Muscle layer of colon (tissue), 2 donors: ENCODE measurements at regions not wholly inside any gene's neighbourhood (a gene's known extent, or its start where the extent isn't known, plus 50 kb on each side); places are given as distances from the start of the nearest gene placed in this dataset.

Experiments used
- H3K27ac ChIP-seq: one replicate; pipeline ENCODE4 v1.7.0; 2013; ENCODE audit warnings: low read depth, mild to moderate bottlenecking, low read length, moderate library complexity
- H3K27me3 ChIP-seq, 2 donors: one replicate each; pipeline ENCODE4 v1.7.0; 2013; ENCODE audit warnings: low read length in 2 of 2, mild to moderate bottlenecking in 2 of 2; ENCODE audit not compliant: insufficient read depth in 2 of 2, control insufficient read depth in 1 of 2
- H3K36me3 ChIP-seq: one replicate; pipeline ENCODE4 v1.7.0; 2013; ENCODE audit warnings: mild to moderate bottlenecking, low read length; ENCODE audit not compliant: insufficient read depth
- H3K4me1 ChIP-seq: one replicate; pipeline ENCODE4 v1.7.0; 2013; ENCODE audit warnings: mild to moderate bottlenecking, low read length; ENCODE audit not compliant: insufficient read depth
- H3K4me3 ChIP-seq, 2 donors: one replicate each; pipeline ENCODE4 v1.7.0; 2013; ENCODE audit warnings: low read length in 2 of 2, low read depth in 1 of 2, mild to moderate bottlenecking in 1 of 2, moderate library complexity in 1 of 2
- H3K9ac ChIP-seq: one replicate; pipeline ENCODE4 v1.7.0; 2013; ENCODE audit warnings: low read length
- H3K9me3 ChIP-seq: one replicate; pipeline ENCODE4 v1.7.0; 2013; ENCODE audit warnings: mild to moderate bottlenecking, low read length
- donor health status: abdominal sarcoma.
- donor health status: Adenocarcinoma of cecum.

- Histone ChIP-seq H3K9ac (no peak overlapping the region), H3K4me1 (no peaks in the 10 kb centered on the region), H3K27ac (no peak overlapping the region), H3K4me3 (no peak overlapping the region), H3K9me3 (no peaks in the 10 kb centered on the region), H3K36me3 (no peaks in the 10 kb centered on the region), H3K27me3 (no peaks in the 10 kb centered on the region)
Measured at GRCh38 chr1:94716965-94717364, 103.2 kb upstream of the SLC44A3 start.

- H3K27ac ChIP-seq = no peak overlapping the region
- no peaks in the 10 kb centered on the region for H3K36me3 ChIP-seq
- H3K9me3 ChIP-seq = no peaks in the 10 kb centered on the region
- no peak overlapping the region for H3K9ac ChIP-seq
- H3K4me3 ChIP-seq = no peak overlapping the region
- no peaks in the 10 kb centered on the region for H3K4me1 ChIP-seq
- no peaks in the 10 kb centered on the region for H3K27me3 ChIP-seq
Measured at GRCh38 chr1:94715321-94715720, 104.8 kb upstream of the SLC44A3 start.

GRCh38 chr1:94714552-94714951 lies 105.6 kb upstream of the SLC44A3 start:
- H3K27ac ChIP-seq = no peak overlapping the region
- no peak overlapping the region for H3K4me3 ChIP-seq
- H3K9ac ChIP-seq = no peak overlapping the region
- H3K36me3 ChIP-seq = no peaks in the 10 kb centered on the region
- H3K9me3 ChIP-seq = no peaks in the 10 kb centered on the region
- no peaks in the 10 kb centered on the region for H3K4me1 ChIP-seq
- no peaks in the 10 kb centered on the region for H3K27me3 ChIP-seq

GRCh38 chr1:94714152-94714551 lies 106.0 kb upstream of the SLC44A3 start:
- no peaks in the 10 kb centered on the region for H3K36me3 ChIP-seq
- H3K27ac ChIP-seq = no peak overlapping the region

GRCh38 chr1:94713472-94714141 lies 106.5 kb upstream of the SLC44A3 start:
- H3K9ac ChIP-seq = no peak overlapping the region
- H3K36me3 ChIP-seq = no peaks in the 10 kb centered on the region
- no peak overlapping the region for H3K27ac ChIP-seq
- no peaks in the 10 kb centered on the region for H3K4me1 ChIP-seq
- no peak overlapping the region for H3K4me3 ChIP-seq
- no peaks in the 10 kb centered on the region for H3K27me3 ChIP-seq
- no peaks in the 10 kb centered on the region for H3K9me3 ChIP-seq

More at GRCh38 chr1:94714152-94714551, 106.0 kb upstream of the SLC44A3 start:
- Histone ChIP-seq H3K9ac (no peak overlapping the region), H3K27me3 (no peaks in the 10 kb centered on the region), H3K4me3 (no peak overlapping the region), H3K9me3 (no peaks in the 10 kb centered on the region), H3K4me1 (no peaks in the 10 kb centered on the region)

GRCh38 chr1:94709891-94710581 lies 110.1 kb upstream of the SLC44A3 start:
- H3K9ac ChIP-seq = no peak overlapping the region
- H3K9me3 ChIP-seq = no peaks in the 10 kb centered on the region
- H3K4me1 ChIP-seq = peaks cover 7% of the 10 kb centered on the region
- H3K4me3 ChIP-seq = no peak overlapping the region
- H3K27ac ChIP-seq = no peak overlapping the region
- no peaks in the 10 kb centered on the region for H3K36me3 ChIP-seq
- H3K27me3 ChIP-seq = no peaks in the 10 kb centered on the region

GRCh38 chr1:94708811-94709210 lies 111.3 kb upstream of the SLC44A3 start:
- H3K9me3 ChIP-seq = no peaks in the 10 kb centered on the region
- H3K4me3 ChIP-seq = no peak overlapping the region
- H3K36me3 ChIP-seq = no peaks in the 10 kb centered on the region
- peaks cover 7% of the 10 kb centered on the region for H3K4me1 ChIP-seq
- H3K27me3 ChIP-seq = no peaks in the 10 kb centered on the region
- H3K9ac ChIP-seq = no peak overlapping the region
- no peak overlapping the region for H3K27ac ChIP-seq

- H3K27ac ChIP-seq = no peak overlapping the region
- no peak overlapping the region for H3K9ac ChIP-seq
- no peak overlapping the region for H3K4me3 ChIP-seq
- H3K9me3 ChIP-seq = no peaks in the 10 kb centered on the region
- H3K27me3 ChIP-seq = no peaks in the 10 kb centered on the region
- peaks cover 7% of the 10 kb centered on the region for H3K4me1 ChIP-seq
- H3K36me3 ChIP-seq = no peaks in the 10 kb centered on the region
Measured at GRCh38 chr1:94708299-94708685, 111.9 kb upstream of the SLC44A3 start.

- Histone ChIP-seq H3K4me3 (no peak overlapping the region), H3K27ac (no peak overlapping the region), H3K4me1 (peaks cover 7% of the 10 kb centered on the region), H3K36me3 (no peaks in the 10 kb centered on the region), H3K27me3 (no peaks in the 10 kb centered on the region), H3K9me3 (no peaks in the 10 kb centered on the region), H3K9ac (no peak overlapping the region)
Measured at GRCh38 chr1:94707321-94708298, 112.5 kb upstream of the SLC44A3 start.

GRCh38 chr1:94702442-94702815 lies 117.7 kb upstream of the SLC44A3 start:
- Histone ChIP-seq H3K9ac (no peak overlapping the region), H3K4me1 (peaks cover 3% of the 10 kb centered on the region), H3K27ac (no peak overlapping the region), H3K9me3 (no peaks in the 10 kb centered on the region), H3K36me3 (no peaks in the 10 kb centered on the region), H3K27me3 (no peaks in the 10 kb centered on the region), H3K4me3 (no peak overlapping the region)

- Histone ChIP-seq H3K36me3 (no peaks in the 10 kb centered on the region), H3K27ac (no peak overlapping the region), H3K27me3 (no peaks in the 10 kb centered on the region), H3K9me3 (no peaks in the 10 kb centered on the region), H3K9ac (no peak overlapping the region), H3K4me3 (no peak overlapping the region), H3K4me1 (no peaks in the 10 kb centered on the region)
Measured at GRCh38 chr1:94701796-94702441, 118.2 kb upstream of the SLC44A3 start.
